ENCODE measurements at regions not wholly inside any gene's neighbourhood (a gene's known extent, or its start where the extent isn't known, plus 50 kb on each side); places are given as distances from the start of the nearest gene placed in this dataset.

GRCh38 chr4:148849581-148849980, 407.4 kb upstream of the NR3C2 start:
- ATAC-seq = no peak
- TF ChIP-seq ZFP30 (CRISPR knock-in tag; IDR thresholded peaks at IDR 0.05) = no peak
- no peak for TF ChIP-seq ZNF8 (CRISPR knock-in tag; IDR thresholded peaks at IDR 0.05)
- TF ChIP-seq ZC3H10 (CRISPR knock-in tag; IDR thresholded peaks at IDR 0.05) = no peak
- no peak for TF ChIP-seq ARNTL (CRISPR knock-in tag; IDR thresholded peaks at IDR 0.05; ENCODE audit: borderline replicate concordance, low read depth)
- TF ChIP-seq ZNF70 (CRISPR knock-in tag; IDR thresholded peaks at IDR 0.05) = no peak
- no peak for TF ChIP-seq TCF4 (CRISPR knock-in tag; IDR thresholded peaks at IDR 0.05; ENCODE audit: borderline replicate concordance)
- TF ChIP-seq RARB (CRISPR knock-in tag; IDR thresholded peaks at IDR 0.05) = no peak
- no peak for TF ChIP-seq SNAI2 (CRISPR knock-in tag; IDR thresholded peaks at IDR 0.05)
- TF ChIP-seq CSDC2 (CRISPR knock-in tag; IDR thresholded peaks at IDR 0.05) = no peak
- TF ChIP-seq CSRNP3 (CRISPR knock-in tag; IDR thresholded peaks at IDR 0.05) = no peak
- no peak for TF ChIP-seq BACH2 (CRISPR knock-in tag; IDR thresholded peaks at IDR 0.05; ENCODE audit: borderline replicate concordance)
- no peak for TF ChIP-seq ZFP3 (CRISPR knock-in tag; IDR thresholded peaks at IDR 0.05)

DNA sequence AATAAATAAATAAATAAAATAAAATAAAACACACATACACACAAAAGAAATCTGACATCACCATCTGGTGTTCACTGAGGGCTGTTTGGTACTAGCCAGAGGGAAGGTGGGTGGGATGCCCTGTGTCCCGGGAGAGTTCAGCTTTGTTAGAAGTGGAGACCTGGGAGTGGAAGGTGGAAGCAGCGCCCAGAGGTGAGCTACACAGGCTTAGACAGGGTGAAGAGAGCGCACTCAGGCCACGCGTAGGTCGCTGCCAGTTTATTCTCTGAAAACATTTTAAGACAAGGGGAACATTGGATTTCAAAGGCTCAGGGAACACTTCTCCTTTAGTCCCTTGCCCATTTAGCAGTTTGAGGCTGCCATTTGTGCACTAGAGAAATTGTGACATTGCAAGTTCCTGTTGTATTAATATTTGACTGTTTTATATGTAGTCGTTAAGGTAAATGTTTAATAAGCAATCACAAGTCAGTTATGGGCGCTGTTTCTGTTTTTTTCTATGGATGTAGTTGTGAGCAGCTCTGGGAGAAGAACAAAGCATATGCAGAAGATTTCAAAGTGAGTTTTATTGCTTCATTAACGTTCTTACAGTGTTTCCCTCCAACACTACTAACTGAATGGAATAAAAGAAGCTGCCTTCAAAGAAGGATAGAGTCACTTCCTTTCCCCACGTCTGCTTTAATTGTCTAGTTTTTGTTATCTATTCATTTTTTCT, 405.5 kb upstream of the NR3C2 start:
- no peak for TF ChIP-seq CSRNP3 (CRISPR knock-in tag; IDR thresholded peaks at IDR 0.05)
- TF ChIP-seq, protein P1, sequence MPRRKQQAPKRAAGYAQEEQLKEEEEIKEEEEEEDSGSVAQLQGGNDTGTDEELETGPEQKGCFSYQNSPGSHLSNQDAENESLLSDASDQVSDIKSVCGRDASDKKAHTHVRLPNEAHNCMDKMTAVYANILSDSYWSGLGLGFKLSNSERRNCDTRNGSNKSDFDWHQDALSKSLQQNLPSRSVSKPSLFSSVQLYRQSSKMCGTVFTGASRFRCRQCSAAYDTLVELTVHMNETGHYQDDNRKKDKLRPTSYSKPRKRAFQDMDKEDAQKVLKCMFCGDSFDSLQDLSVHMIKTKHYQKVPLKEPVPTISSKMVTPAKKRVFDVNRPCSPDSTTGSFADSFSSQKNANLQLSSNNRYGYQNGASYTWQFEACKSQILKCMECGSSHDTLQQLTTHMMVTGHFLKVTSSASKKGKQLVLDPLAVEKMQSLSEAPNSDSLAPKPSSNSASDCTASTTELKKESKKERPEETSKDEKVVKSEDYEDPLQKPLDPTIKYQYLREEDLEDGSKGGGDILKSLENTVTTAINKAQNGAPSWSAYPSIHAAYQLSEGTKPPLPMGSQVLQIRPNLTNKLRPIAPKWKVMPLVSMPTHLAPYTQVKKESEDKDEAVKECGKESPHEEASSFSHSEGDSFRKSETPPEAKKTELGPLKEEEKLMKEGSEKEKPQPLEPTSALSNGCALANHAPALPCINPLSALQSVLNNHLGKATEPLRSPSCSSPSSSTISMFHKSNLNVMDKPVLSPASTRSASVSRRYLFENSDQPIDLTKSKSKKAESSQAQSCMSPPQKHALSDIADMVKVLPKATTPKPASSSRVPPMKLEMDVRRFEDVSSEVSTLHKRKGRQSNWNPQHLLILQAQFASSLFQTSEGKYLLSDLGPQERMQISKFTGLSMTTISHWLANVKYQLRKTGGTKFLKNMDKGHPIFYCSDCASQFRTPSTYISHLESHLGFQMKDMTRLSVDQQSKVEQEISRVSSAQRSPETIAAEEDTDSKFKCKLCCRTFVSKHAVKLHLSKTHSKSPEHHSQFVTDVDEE (CRISPR knock-in tag; IDR thresholded peaks at IDR 0.05) = no peak
- no peak for TF ChIP-seq BACH2 (CRISPR knock-in tag; IDR thresholded peaks at IDR 0.05; ENCODE audit: borderline replicate concordance)
- no peak for TF ChIP-seq ESRRG (CRISPR knock-in tag; IDR thresholded peaks at IDR 0.05)
- TF ChIP-seq, protein P2, sequence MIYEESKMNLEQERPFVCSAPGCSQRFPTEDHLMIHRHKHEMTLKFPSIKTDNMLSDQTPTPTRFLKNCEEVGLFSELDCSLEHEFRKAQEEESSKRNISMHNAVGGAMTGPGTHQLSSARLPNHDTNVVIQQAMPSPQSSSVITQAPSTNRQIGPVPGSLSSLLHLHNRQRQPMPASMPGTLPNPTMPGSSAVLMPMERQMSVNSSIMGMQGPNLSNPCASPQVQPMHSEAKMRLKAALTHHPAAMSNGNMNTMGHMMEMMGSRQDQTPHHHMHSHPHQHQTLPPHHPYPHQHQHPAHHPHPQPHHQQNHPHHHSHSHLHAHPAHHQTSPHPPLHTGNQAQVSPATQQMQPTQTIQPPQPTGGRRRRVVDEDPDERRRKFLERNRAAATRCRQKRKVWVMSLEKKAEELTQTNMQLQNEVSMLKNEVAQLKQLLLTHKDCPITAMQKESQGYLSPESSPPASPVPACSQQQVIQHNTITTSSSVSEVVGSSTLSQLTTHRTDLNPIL (CRISPR knock-in tag; IDR thresholded peaks at IDR 0.05; ENCODE audit: low read depth) = no peak
- TF ChIP-seq TOX (CRISPR knock-in tag; IDR thresholded peaks at IDR 0.05; ENCODE audit: borderline replicate concordance) = no peak
- no peak for TF ChIP-seq ARNTL (CRISPR knock-in tag; IDR thresholded peaks at IDR 0.05; ENCODE audit: borderline replicate concordance, low read depth)
- TF ChIP-seq ZFP3 (CRISPR knock-in tag; IDR thresholded peaks at IDR 0.05) = no peak
- no peak for TF ChIP-seq TCF4 (CRISPR knock-in tag; IDR thresholded peaks at IDR 0.05; ENCODE audit: borderline replicate concordance)
- no peak for TF ChIP-seq ZNF8 (CRISPR knock-in tag; IDR thresholded peaks at IDR 0.05)
- TF ChIP-seq SNAI2 (CRISPR knock-in tag; IDR thresholded peaks at IDR 0.05) = no peak
- no peak for TF ChIP-seq ZNF70 (CRISPR knock-in tag; IDR thresholded peaks at IDR 0.05)
- TF ChIP-seq, protein P3, sequence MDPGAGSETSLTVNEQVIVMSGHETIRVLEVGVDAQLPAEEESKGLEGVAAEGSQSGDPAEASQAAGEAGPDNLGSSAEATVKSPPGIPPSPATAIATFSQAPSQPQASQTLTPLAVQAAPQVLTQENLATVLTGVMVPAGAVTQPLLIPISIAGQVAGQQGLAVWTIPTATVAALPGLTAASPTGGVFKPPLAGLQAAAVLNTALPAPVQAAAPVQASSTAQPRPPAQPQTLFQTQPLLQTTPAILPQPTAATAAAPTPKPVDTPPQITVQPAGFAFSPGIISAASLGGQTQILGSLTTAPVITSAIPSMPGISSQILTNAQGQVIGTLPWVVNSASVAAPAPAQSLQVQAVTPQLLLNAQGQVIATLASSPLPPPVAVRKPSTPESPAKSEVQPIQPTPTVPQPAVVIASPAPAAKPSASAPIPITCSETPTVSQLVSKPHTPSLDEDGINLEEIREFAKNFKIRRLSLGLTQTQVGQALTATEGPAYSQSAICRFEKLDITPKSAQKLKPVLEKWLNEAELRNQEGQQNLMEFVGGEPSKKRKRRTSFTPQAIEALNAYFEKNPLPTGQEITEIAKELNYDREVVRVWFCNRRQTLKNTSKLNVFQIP (CRISPR knock-in tag; IDR thresholded peaks at IDR 0.05; ENCODE audit: borderline replicate concordance, low read depth) = no peak
- no peak for TF ChIP-seq RARB (CRISPR knock-in tag; IDR thresholded peaks at IDR 0.05)
- no peak for TF ChIP-seq ZFP30 (CRISPR knock-in tag; IDR thresholded peaks at IDR 0.05)
- TF ChIP-seq PATZ1 (CRISPR knock-in tag; IDR thresholded peaks at IDR 0.05; ENCODE audit: borderline replicate concordance) = no peak
- no peak for ATAC-seq
